SH-SY5Y (cell line): ENCODE measurements at regions not wholly inside any gene's neighbourhood (a gene's known extent, or its start where the extent isn't known, plus 50 kb on each side); places are given as distances from the start of the nearest gene placed in this dataset.

Experiments used
- GATA2 ChIP-seq: IDR thresholded peaks from 2 replicates; pipeline ENCODE4 v1.6.1; 2011; ENCODE audit warnings: mild to moderate bottlenecking, low read depth, low read length
- GATA3 ChIP-seq: IDR thresholded peaks from 2 replicates; pipeline ENCODE4 v1.6.1; 2011; ENCODE audit warnings: low read depth, mild to moderate bottlenecking, low read length, moderate library complexity

DNA sequence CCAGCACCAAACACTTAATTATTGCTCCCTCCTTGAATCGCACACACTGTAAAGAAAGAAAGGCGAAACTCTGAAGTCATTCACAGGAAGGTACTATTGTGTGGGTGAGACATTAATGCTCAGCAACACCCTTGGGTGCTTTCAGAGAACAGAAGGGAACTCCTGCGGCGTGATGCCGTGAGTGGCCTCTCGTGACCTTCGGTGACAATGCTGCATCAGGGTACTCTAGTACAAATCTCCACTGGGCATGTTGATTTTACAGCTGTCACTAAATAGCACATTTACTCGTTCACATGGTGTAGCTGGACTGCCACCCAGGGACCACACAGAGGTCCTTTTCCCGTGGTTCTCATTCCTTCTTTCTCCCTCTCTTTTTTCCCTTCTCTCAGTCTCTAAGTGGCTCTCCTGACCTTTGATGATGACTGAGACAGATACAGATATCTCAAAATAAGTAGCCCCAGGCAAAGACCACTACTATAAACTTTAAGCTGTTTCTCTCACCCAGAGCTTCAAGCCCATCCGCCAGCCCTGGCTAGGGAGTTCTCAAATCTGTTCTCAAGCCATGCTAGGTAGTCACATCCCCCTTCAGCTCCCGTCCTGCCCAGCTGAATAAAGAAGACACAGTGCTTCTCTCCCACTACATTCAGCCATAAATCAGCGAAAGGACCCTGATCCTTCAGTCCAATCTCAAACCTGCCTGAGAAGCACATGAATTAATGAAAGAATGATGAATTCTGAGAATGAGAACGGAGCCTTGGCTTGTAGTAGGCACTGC lies 223.4 kb upstream of the FMN2 start:
- TF ChIP-seq GATA3 (no peak), GATA2 (no peak)
